Forelimb muscle (tissue), 1 donor: ENCODE measurements at regions not wholly inside any gene's neighbourhood (a gene's known extent, or its start where the extent isn't known, plus 50 kb on each side); places are given as distances from the start of the nearest gene placed in this dataset.

Experiments used
- DNase-seq: peaks from one replicate; pipeline ENCODE4 v3.0.0-alpha.2; 2013; ENCODE audit warnings: low read depth

DNA sequence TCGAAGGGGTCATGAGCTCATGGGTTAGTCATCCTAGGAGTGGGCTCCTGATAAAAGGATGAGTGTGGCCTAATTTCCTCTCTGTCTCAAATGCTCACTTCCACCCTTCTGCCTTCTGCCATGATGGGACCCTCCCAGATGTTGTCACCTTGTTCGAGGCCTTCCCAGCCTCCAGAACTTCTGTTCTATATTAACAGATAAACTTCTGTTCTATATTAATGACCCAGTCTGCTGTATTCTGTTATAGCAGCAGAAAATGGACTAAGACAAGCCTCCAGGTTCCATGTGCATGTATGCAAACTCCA is 583.2 kb downstream of the GLRX3 start:
- no peak for DNase-seq

DNA sequence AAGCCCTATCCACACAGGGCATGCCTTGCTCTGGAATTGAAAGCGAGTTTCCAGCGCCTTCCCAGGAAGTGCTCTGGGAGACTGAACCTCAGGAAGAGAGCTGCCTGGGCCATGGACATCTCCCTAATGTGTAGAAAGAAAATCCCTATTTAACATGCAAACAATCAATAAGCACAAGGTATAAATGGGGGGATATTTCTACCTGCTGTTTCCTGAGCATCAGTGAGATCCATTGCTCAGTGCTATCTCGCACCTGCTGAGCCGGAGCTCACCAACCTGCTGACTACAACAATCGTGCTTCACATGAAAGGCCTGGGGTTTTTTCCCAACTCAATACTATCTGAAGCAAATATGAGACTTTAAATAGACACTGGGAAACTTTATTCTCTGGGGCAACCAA is 584.0 kb downstream of the GLRX3 start:
- DNase-seq = no peak

DNA sequence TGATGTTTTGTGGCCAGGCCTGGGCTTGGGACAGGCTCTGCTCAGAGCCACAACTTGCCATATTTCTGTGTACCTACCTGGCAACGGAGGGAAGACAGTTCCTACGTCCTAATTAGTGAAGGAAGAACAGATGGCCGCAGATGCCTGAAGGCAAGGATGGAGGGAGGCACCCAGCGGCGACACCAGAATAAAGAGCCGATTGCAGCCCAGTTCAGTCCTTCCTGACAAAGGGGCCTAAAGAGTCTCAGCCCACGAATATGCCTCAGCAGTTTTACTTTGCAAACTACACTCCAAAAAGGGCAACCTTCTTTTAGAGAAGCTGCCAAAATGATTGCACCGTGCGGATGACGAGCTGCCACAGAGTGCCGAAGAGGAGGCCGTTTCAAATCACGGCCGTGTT is 585.8 kb downstream of the GLRX3 start:
- no peak for DNase-seq

DNA sequence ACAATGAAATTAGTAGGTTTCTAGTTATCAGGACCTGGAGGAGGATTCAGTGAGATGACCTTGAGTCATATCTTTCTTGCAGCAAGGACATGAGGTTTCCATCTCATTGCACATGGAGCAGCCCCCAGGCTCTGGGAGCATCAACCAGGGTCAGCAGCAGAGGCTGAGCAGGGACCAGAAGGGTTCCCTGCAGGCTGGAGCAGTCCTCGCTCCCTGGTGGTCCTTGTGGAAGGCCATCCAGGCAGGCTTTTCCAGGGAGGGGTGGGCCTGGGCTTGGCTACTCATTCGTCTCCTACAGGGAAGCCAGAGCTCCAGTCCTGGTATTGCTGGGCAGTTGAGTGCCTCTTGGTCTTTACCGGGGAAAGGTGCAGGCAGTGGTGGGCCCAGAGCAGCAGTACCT is 587.5 kb downstream of the GLRX3 start:
- DNase-seq = no peak

DNA sequence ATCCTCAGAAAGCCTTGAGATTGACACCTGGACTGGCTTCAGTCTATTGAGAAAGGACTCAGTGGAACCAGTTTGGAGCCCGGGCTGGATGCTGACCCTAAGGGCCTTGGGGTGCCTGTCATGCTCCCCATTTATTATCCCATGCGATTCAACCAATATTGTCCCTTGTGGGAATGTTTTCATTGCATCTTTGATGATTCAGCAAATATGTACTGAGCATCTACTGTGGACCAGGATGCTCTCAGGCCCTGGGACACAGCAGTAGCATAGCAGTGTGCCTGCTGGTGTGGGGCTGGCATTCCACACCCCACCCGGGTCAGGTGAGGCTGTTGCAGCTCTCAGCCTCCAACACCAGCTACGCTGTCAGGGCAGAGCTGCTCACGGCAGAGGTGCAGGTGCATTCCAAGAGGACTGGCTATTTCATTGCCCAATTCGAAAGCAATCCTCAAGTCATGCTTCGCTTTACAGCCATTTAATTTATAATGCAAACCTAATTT is 586.0 kb downstream of the TCERG1L start:
- DNase-seq = no peak

DNA sequence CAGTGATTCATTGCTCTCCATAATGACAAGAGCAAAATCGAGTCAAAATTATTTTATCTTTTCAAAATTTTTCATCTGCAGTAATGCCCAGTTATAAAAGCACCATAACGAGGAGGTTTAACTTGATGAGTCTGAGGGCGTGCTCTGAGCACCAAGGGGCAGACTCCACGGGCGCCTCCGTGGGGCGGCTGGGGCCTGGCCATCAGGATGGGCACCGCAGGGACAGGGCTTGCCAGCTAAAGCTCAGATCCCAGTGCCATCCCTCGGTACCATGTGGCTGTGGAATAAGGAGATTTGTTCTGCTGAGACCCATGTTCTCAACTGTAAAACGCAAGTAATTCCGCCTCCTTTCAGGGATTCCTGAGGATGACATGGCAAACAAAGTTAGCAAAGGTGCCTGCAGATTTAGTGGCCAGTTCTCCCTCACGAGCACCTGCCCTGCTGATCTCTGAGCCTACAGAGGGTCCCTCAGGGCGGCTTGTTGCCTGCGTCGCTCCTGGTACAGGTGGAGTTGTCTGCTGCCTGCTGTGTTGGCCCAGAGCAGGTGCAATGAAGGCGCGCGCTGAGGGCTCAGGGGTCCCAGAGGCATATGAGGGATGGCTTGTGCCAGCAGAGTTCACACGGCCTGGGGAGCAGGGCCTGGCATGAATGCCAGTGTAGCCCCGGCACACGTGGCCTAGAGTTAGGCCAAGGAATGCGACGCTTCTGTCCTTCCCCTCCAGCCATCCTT is 584.4 kb downstream of the TCERG1L start:
- no peak for DNase-seq

DNA sequence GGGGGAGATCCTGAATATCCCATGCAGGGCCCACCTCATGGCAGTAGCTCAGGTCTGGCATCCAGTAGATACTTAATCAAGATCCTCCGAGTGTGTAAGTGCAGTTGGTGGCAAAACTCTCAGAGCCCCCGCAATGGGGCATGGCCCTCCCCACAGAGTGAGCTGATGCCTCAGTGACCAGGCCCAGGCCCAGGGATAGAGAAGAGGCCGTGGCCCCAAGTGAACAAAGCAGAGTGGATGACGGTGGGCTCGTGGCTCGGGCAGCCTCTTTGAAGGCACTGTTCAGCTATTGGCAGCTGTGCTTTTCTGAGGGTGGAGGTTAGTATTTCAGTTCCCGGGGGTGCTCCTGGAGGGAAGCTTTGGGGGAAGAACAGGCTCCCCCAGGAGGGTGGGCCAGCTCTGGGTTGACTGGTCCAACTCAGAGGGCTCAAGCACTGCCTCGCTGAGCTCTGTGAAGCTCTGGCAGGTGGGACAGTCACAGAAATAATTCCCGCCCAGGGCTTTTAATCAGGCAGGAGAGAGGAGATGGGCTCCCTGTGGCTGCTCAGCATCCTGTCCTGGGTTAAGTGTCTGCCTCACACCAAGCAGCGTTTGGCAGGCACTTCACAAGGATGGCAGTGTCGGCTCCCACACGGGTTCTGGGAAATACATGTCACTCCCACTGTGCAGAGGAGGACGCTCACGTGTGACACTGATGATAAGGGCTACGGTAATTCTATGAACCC is 583.6 kb downstream of the TCERG1L start:
- DNase-seq = no peak

DNA sequence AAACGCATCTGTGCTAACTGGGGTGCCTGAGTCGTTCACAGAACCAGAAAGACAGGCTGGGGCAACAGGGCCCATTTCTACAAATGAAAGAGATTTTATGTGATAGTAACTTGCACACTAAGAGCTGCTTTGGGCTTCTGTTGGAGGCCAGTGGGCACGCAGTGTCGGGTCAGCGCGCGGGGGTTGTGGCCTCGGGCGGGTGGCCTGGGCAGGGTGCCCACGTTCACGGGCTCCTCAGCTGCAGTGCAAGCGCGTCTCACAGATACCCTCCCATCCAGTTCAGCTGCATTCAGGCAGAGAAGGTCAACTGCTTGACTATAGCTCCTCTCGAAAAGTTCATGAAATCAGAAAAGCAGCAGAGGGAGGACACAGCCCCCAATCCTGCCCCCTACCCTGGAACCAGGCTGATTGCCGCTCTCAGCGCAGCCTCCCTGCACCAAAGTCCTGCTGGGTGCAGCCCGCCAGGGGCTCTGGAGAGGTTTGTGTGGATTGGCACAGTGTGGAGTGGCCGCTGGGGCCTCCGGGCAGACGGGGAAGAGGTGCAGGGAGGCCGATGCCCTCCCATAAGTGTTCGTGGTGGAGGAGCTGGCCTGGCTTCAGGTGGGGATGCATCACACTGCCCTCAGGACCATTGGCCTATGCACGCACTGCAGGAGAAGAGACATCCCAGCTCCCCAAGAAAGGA is 582.8 kb downstream of the TCERG1L start:
- DNase-seq = no peak

DNA sequence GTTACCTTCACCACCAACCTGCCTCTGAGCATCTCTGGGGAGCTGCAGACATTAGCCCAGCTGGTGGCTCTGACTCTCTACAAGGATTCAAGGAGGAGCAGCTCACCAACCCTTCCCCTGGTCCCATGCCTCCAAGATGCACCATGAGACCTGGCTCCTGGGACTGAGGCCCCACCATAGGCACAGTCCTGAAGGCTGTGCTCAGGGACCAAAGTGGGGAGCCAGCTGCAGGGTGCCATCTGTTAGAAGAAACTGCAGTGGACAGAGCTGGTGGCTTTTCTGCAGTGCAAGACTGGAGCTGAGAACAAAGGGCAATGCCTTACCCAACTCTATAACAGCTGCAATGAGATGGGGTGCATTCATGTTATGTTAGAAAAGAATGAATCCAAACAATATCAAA is 581.6 kb downstream of the TCERG1L start:
- no peak for DNase-seq

DNA sequence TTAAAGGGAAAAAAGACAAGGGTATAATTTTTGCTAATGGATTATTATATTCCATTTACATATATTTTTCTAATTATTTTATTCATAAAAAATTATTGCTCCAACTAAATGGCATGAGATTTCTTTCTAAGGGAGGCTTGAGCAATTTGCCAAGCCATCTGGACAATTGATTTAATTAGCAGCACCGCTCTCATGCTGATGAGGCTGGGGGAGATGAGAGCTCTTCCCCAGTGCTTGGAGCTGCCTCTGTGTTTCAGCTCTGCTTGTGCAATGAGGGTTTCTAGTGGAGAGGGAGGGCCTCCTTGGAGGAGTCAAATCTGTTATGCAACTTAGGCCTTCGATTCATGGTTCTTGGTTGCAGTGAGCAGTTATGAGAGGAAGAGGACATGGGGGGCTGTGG is 574.3 kb downstream of the TCERG1L start:
- no peak for DNase-seq

DNA sequence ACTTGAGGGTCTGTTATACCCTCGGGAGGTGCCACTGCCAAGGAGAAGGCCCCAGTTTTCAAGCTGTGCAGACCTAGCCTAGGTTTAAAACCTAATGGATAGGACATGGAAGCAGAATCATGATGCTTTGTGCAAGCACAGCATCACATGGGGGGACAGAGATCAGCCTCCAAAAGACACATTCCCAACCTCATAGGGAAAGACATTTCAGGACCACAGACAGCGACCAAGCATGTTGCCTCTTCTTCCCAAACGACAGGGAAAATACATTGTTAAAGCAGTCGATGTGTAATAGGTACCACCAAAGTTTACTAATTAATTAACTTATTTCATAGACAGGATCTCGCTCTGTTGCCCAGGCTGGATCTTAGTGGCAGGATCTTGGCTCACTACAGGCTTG is 573.9 kb downstream of the TCERG1L start:
- peak; percentile 28 for DNase-seq

DNA sequence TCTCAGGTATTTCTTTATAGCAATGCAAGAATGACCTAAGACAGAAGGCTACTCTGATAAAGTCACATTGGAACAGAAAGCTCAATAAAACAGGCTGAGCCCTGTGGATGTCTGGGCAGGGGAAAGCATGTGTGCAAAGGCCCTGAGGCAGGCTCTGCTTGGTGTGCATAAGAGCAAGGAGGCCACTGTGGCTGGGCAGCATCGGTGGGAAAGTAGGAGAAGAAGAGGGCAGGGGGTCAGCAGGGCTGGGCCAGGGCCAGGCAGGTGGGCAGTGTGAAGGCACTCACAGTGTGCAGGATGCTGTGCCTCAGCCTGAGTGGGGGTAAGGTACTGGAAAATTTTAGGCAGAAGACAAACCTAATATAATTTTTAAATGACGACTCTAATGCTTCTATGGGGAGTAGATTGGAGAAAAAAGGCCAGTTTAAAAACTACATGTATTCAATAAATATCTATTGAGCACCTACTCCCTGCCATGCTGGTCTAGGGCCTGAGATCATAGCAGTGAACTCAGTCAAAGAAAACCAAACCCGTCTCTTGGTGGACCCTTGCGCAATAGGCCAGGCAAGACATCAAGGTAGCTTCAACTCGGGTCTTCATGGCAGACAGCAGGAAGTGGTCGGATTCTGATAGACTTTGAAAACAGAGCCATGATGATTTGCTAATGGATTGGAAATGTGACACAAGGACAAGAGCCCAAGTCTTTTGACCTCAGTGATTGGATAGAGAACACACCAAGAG is 572.3 kb downstream of the TCERG1L start:
- DNase-seq = no peak

DNA sequence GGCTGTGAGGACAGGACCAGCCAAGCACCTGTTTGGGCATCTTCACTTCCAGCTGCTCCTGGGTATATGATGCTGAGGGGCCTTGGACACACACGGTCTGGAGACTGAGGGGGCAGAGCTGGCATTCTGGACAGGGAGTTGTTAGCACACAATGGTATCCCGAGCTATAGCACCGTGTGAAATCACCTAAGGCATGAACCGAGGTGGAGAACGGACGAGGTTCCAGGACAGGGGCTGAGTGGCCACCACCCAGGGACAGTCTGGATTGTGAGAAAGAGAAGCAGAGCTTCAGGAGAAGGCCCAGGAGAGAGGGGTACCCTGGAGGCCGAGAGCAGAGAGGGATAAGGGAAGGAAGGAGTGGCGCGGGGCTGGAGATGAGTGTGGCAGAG is 571.8 kb downstream of the TCERG1L start:
- DNase-seq = no peak

DNA sequence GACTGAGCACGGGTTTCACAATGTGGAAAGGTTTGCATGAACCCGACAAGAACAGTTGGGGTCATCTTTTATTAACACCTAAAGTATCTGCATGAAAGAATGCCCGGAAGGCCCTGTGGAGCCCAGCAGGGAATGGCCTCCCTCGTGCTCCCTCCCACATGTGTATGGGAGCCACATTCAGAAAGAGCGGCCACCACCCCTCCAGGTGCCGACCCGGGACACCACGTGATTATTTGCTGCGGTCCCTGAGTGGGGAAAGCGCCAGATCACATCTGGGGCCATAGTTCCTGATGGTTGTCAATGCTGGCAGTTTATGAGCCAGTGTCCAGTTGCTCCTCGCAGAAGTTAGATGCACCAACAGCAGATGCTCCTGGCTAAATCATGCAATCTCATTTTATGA is 571.4 kb downstream of the TCERG1L start:
- DNase-seq = no peak

DNA sequence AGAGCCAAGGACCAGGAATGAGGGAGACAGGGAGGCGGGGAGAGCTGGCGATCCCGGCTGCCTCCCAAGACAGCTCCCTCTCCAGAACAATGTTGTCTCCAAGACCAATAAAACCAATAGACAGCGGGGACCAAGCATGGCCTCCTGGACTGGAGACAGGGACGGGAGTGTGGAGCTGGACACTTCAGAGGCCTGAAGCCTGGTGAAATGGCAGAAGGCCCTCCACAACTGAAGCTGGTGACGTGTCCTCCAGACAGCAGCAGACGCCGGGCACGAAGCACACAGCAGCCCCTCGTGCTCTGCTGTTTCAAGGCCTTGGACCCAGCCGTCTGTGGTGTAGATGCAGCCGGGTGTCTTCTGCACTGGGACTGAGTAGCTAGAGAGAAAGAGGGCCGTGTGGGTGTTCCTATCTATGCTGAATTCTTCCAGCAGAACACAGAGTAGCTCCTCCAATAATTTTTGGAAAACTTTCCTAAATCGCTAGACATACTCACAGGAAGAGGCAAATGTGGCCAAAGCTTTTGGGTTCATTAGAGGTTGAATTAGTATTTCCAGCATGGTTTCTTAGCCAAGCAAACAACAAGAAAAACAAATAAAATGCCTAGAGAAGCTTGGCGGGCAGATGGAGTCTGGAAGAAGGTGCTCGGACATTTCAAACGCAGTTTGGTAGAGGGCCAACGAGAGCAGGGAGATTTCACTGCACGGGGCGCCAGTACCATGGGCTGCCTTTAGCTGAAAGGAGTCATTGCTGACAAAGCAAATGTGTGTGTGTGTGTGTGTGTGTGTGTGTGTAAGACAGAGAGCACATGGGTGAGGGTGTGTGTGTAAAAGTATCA is 570.4 kb downstream of the TCERG1L start:
- no peak for DNase-seq

DNA sequence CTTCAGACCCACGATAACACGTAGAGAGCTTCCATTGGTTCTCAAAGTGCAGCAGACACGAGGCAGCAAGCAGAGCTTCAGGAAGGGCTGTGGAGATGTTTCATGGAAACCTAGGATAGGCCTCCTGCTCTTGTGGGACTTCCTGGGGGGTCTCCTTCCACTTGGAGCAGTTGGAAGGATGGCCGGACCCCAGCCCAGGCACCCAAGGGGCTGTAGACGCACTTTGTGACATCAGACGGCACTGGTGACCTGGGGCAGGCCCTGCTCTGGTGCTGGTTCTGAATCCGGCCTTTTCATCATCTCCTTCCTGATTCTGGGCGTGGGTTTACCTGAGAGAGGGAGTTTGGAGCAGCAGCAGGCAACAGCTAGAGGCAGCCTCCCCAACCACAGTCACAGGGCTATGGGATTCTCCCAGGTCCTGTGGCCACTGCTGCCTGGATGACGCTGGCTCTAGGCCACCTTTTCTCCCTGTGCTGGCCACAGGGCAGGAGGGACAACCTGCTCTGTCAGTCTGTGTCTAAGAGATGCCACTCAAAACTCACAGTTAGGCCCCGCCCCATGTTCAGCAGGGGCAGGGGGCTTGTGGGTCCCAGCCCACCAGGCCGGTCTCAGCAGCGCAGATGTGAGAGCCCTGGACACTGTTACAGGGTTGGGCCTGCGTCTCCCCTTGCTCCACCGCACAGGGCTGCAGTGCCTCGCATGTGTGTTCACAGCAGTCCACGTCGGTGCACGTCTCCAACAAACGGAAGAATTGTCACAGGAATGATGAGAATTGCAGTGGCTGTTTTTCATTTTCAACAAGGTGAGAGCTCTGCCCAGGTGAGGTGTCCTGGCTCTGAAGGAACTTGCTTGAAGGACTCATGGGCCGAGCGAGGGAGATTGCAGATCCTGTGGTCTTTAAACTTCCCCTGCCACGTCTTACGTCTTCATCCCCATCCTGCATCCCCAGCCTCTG is 569.3 kb downstream of the TCERG1L start:
- DNase-seq = no peak

DNA sequence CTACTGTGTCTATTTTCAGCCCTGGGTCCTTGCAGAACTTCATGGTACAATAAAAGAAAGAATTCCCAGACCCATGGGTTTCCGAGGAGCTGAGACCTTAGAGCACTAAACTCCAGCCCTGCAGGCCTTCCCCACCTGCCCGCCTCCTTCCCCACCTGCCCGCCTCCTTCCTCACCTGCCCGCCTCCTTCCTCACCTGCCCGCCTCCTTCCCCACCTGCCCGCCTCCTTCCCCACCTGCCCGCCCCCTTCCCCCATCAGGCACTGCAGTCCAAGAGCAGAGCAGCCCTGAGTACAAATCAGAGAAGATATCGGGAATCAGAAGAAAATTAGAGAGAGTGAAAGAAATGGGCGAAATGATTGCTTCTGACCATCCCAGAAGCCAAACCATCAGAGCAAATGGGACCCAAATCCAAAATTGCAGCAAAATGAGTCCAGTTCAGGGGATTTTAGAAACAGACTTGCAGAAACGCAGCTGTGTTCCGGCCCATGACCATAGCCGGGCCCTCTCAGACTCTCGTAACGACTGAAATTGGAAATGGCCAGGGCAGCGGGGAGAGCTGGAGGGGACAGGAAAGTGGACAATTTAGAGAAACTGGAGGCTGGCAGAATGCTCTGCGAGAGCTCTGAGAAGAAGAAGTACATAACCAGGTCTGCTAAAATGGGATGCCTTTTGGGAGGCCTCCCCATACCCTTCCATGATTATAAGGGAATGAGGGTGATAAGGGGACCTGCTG is 568.4 kb downstream of the TCERG1L start:
- DNase-seq = no peak

DNA sequence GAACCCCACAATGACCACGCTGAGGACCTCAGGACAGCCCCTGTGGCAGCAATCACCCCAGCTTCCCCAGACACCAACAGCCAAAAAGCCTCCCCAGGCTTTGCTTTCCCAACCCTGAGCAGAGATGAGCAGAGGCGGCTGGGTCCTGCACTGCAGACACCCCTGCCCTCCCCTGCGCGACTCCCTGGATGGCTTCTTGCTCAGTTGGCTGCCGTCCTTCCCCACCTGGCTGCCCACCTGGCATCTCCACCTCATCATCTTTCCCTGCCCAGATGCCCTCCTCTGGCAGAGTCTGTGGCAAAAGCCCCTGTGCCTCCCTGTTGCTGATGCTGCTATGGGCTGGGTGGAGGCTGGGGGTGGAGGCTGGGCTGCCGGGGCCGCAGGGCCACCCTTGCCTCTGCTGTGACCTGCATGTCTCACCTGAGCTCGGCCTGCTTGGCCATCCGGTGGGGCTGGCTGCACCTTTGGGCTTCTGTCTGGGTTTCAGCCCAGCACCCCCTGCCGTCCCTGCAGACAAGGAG is 567.7 kb downstream of the TCERG1L start:
- DNase-seq = no peak

DNA sequence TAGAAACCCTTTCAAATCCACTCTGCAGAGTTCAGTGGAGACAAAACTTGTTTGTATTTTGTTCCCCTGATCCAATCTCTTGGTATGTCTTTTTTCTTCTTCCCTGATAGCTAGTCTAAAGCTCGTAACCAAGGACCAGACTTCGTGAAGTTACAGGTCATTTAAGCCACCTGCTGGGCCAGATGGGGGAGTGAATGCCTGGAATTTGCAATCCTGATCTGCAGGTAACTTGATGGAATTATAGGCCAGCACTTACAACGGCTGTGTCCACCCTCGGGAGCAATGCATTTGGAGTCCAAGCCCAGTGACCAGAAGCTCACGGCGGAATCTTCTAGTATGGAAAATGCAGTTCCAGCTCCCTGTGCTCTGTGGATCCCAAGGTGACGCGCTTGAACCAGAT is 566.9 kb downstream of the TCERG1L start:
- DNase-seq = no peak
